Retinal pigment epithelial cell (primary cell): ENCODE measurements at regions not wholly inside any gene's neighbourhood (a gene's known extent, or its start where the extent isn't known, plus 50 kb on each side); places are given as distances from the start of the nearest gene placed in this dataset.

Experiments used
- DNase-seq: peaks from one replicate; pipeline ENCODE4 v3.0.0-alpha.2; 2010; ENCODE audit warnings: low read depth
- H3K4me3 ChIP-seq: 2 replicates; pipeline ENCODE4 v1.5.1; 2011; ENCODE audit warnings: mild to moderate bottlenecking, low read length, control low read depth, moderate library complexity
- TF ChIP-seq, protein P1 (sequence below): conservative IDR thresholded peaks from 2 replicates; pipeline ENCODE4 v1.5.1; 2011; ENCODE audit warnings: low read depth, low read length, control low read depth, inconsistent platforms

DNA sequence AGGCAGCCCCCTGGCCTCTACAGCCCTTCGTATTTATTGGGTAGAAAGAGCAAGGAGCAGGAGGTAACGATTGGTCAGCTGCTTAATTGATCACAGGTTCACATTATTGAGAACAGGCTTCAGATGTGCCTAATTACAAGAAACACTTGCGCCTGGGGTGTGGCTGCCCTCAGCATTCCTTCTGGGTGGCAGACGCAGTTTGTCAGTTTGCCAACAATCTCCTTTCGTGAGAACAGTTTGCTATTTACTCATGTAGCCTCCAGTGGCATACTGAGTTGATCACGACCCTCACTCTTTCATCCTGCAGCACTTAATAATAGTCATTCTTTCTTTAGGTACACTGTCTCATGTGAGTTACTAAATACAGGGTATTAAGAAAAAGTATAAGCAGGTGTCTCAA, 985.6 kb downstream of the SLITRK5 start:
- peak; percentile 48 for DNase-seq
- TF ChIP-seq, protein P1, sequence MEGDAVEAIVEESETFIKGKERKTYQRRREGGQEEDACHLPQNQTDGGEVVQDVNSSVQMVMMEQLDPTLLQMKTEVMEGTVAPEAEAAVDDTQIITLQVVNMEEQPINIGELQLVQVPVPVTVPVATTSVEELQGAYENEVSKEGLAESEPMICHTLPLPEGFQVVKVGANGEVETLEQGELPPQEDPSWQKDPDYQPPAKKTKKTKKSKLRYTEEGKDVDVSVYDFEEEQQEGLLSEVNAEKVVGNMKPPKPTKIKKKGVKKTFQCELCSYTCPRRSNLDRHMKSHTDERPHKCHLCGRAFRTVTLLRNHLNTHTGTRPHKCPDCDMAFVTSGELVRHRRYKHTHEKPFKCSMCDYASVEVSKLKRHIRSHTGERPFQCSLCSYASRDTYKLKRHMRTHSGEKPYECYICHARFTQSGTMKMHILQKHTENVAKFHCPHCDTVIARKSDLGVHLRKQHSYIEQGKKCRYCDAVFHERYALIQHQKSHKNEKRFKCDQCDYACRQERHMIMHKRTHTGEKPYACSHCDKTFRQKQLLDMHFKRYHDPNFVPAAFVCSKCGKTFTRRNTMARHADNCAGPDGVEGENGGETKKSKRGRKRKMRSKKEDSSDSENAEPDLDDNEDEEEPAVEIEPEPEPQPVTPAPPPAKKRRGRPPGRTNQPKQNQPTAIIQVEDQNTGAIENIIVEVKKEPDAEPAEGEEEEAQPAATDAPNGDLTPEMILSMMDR: no peak
- H3K4me3 ChIP-seq: no peak overlapping the region

DNA sequence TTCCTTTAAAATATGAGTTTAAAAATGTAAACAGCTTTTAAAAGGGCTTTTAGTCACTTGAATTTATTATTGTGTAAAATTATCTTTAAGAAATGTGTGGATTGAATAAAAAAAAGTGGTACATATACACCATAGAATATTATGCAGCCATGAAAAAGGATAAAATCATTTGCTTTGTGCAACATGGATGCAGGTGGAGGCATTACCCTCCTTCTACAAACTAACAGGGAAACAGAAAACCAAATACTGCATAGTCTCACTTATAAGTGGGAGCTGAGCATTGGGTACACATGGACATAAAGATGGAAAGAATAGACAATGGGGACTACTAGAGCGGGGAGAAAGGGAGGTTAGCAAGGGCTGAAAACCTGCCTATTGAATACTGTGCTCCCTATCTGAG, 999.3 kb downstream of the SLITRK5 start:
- TF ChIP-seq, protein P1: no peak
- no peak overlapping the region for H3K4me3 ChIP-seq
- no peak for DNase-seq

DNA sequence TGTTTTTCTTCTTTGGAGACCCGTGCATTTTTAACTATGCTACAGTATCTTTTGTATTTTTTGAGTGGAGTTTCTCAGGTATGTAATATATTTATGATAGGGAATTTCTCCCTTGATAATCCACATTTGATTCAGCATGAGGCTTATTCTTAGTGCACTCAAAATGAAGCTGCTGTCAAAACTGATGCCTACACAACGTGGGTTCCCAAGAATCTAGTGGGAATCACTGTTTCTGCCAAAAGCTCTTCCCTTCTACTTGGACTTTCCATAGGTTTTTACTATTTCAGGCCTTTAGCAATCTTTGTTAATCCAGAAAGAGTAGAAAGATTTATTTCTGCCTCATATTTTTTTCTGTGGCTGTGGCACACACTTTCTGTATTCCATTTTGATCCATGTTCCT, 1003.7 kb downstream of the SLITRK5 start:
- DNase-seq: no peak
- H3K4me3 ChIP-seq: no peak overlapping the region
- TF ChIP-seq, protein P1: no peak

DNA sequence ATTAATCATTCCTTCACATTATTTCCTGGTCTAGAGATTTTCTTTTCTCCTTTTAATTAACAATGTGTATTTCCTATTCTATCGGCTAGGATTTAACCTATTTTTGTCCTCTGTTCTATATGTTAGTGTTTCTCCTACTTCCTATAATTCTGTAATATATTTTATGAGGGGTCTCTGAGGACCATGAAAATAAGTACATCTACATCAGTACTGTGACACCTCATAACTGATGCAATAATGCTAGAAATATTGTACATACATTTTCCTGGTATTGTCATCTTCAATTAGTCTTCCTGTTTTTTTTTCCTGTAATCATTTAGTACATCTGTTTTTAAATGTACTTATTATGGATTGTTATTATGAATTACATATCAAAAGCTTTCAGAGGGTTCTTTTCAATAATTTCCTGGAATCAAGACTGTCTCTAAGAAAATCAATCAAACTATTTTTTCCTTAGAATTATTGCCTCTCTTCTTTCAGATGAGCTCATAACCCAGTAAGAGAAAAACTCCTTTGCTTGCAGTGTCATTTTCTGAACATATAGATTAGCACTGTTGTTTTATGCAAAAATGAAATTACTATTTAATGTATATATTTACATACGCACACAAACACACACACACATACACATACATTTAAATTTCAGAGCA, 1004.3 kb downstream of the SLITRK5 start:
- TF ChIP-seq, protein P1: no peak

DNA sequence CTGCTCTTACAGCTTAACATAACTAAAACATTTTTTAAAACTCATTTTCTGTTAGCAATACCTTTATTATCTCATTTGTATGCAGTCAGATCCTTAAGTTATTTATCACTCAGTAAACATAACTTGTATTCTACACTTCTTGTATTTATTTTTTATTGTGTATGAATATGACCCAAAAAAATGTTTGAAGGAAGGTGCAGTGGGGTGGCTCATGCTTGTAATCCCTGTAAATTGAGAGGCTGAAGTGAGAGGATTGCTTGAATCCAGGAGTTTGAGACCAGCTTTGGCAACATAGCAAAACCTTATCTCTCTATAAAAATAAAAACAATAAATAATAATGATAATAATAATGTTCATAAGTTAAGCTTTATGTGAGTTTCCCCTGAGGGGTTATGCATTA, 1004.8 kb downstream of the SLITRK5 start:
- DNase-seq: no peak
- TF ChIP-seq, protein P1: no peak
- no peak overlapping the region for H3K4me3 ChIP-seq

More for the DNA sequence above, 1004.3 kb downstream of the SLITRK5 start:
- no peak overlapping the region for H3K4me3 ChIP-seq
- no peak for DNase-seq

DNA sequence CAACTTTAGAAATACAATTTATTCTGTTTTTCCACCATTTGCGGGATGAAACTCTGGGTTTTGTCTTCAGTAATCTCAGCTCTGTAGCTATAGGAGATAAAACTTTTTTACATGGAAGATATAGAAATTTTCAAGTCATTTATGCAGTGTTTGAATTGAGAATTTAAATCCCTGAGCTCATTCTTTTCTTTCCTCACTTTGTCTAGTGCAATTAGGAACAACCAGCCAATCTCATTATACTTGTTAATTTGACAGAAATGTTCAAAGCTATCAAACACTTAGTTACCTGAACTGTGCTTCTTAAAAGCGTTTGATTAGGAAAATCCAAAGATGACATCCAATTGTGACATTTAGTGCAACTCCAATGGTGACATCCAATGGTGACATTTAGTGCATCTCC, 1014.3 kb downstream of the SLITRK5 start:
- no peak for DNase-seq
- TF ChIP-seq, protein P1: no peak
- H3K4me3 ChIP-seq: no peak overlapping the region

DNA sequence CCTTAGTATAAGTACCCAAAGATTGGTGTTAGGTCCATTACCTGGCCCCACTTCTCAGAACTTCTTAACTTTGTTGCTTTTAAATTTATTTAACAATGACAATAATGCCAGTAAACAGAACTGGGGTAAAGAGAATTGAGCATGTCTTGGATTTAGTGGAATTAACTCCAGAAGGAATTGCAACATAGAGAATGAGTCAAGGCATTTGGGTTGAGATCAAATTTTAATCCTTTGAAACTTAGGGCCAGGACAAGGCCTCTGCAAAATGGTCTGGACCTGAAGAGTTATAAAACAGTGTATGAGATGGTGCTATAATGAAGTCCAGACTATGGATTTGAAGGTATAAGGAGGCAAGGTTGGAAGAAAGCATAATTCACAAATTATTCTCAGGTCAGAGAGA, 1030.4 kb downstream of the SLITRK5 start:
- no peak overlapping the region for H3K4me3 ChIP-seq
- DNase-seq: peak; percentile 61
- TF ChIP-seq, protein P1: no peak
